H9 (cell line): ENCODE measurements at regions not wholly inside any gene's neighbourhood (a gene's known extent, or its start where the extent isn't known, plus 50 kb on each side); places are given as distances from the start of the nearest gene placed in this dataset.

Experiments used
- DNase-seq: peaks from one replicate; pipeline ENCODE4 v3.0.0-alpha.2; 2017
- H2AFZ ChIP-seq: one replicate; pipeline ENCODE4 v1.6.1; 2013; ENCODE audit warnings: mild to moderate bottlenecking, low read length, control low read depth, moderate library complexity
- H2AK5ac ChIP-seq: 2 replicates; pipeline ENCODE4 v1.6.1; 2013; ENCODE audit warnings: low read length, control low read depth, mixed read lengths; ENCODE audit not compliant: insufficient read length
- H2BK120ac ChIP-seq: one replicate; pipeline ENCODE4 v1.6.1; 2013; ENCODE audit warnings: low read depth, mild to moderate bottlenecking, low read length, control low read depth, inconsistent platforms; ENCODE audit not compliant: poor library complexity, severe bottlenecking
- H2BK12ac ChIP-seq: 2 replicates; pipeline ENCODE4 v1.6.1; 2013; ENCODE audit warnings: low read length, control low read depth, mixed read lengths, low read depth; ENCODE audit not compliant: insufficient read length
- H2BK15ac ChIP-seq: 2 replicates; pipeline ENCODE4 v1.6.1; 2013; ENCODE audit warnings: low read depth, low read length, control low read depth
- H2BK20ac ChIP-seq: one replicate; pipeline ENCODE4 v1.6.1; 2013; ENCODE audit warnings: low read depth, mild to moderate bottlenecking, low read length, control low read depth, inconsistent platforms; ENCODE audit not compliant: poor library complexity, severe bottlenecking
- H2BK5ac ChIP-seq: 2 replicates; pipeline ENCODE4 v1.6.1; 2013; ENCODE audit warnings: low read length, control low read depth, mixed read lengths; ENCODE audit not compliant: insufficient read length
- H3K14ac ChIP-seq: 2 replicates; pipeline ENCODE4 v1.6.1; 2013; ENCODE audit warnings: low read length, control low read depth; ENCODE audit not compliant: insufficient read depth
- H3K18ac ChIP-seq: 2 replicates; pipeline ENCODE4 v1.6.1; 2013; ENCODE audit warnings: low read depth, mild to moderate bottlenecking, mixed read lengths, low read length, control low read depth; ENCODE audit not compliant: insufficient read length
- H3K23ac ChIP-seq: 2 replicates; pipeline ENCODE4 v1.6.1; 2013; ENCODE audit warnings: low read length, control low read depth, mixed read lengths, low read depth; ENCODE audit not compliant: insufficient read length
- H3K23me2 ChIP-seq: 2 replicates; pipeline ENCODE4 v1.6.1; 2013; ENCODE audit warnings: low read depth, mild to moderate bottlenecking, mixed read lengths, low read length, control low read depth; ENCODE audit not compliant: insufficient read length, poor library complexity, severe bottlenecking
- H3K27ac ChIP-seq: 2 replicates; pipeline ENCODE4 v1.5.1; 2013; ENCODE audit warnings: low read length, control low read depth, mixed read lengths, low read depth; ENCODE audit not compliant: insufficient read length
- H3K27me3 ChIP-seq: 2 replicates; pipeline ENCODE4 v1.6.1; 2013; ENCODE audit warnings: low read length, control low read depth, inconsistent platforms; ENCODE audit not compliant: insufficient read depth
- H3K4ac ChIP-seq: 2 replicates; pipeline ENCODE4 v1.6.1; 2013; ENCODE audit warnings: low read depth, mild to moderate bottlenecking, control low read depth, inconsistent platforms, low read length, moderate library complexity
- H3K4me1 ChIP-seq: 2 replicates; pipeline ENCODE4 v1.6.1; 2013; ENCODE audit warnings: low read length, control low read depth, inconsistent platforms; ENCODE audit not compliant: insufficient read depth
- H3K4me2 ChIP-seq: 2 replicates; pipeline ENCODE4 v1.6.1; 2013; ENCODE audit warnings: low read length, control low read depth, mixed read lengths; ENCODE audit not compliant: insufficient read length, insufficient read depth
- H3K56ac ChIP-seq: 2 replicates; pipeline ENCODE4 v1.6.1; 2013; ENCODE audit warnings: low read depth, mild to moderate bottlenecking, mixed read lengths, low read length, control low read depth; ENCODE audit not compliant: insufficient read length
- H3K79me1 ChIP-seq: 2 replicates; pipeline ENCODE4 v1.6.1; 2013; ENCODE audit warnings: low read depth, mild to moderate bottlenecking, moderate library complexity, low read length, control low read depth, inconsistent platforms; ENCODE audit not compliant: insufficient read depth, poor library complexity, severe bottlenecking
- H3K79me2 ChIP-seq: 2 replicates; pipeline ENCODE4 v1.6.1; 2013; ENCODE audit warnings: low read length, control low read depth, inconsistent platforms; ENCODE audit not compliant: insufficient read depth
- H3K9ac ChIP-seq: 2 replicates; pipeline ENCODE4 v1.6.1; 2013; ENCODE audit warnings: low read length, control low read depth, mixed read lengths; ENCODE audit not compliant: insufficient read length; ENCODE audit errors: extremely low read depth
- H3K9me3 ChIP-seq: one replicate; pipeline ENCODE4 v1.6.1; 2013; ENCODE audit warnings: low read depth, low read length, inconsistent platforms; ENCODE audit not compliant: control insufficient read depth
- H3T11ph ChIP-seq: one replicate; pipeline ENCODE4 v1.6.1; 2013; ENCODE audit warnings: mild to moderate bottlenecking, low read length, control low read depth, inconsistent platforms
- H4K20me1 ChIP-seq: one replicate; pipeline ENCODE4 v1.6.1; 2013; ENCODE audit not compliant: control insufficient read depth, insufficient read length, insufficient read depth
- H4K5ac ChIP-seq: 2 replicates; pipeline ENCODE4 v1.6.1; 2013; ENCODE audit warnings: low read depth, mild to moderate bottlenecking, mixed read lengths, low read length, control low read depth; ENCODE audit not compliant: insufficient read length
- H4K8ac ChIP-seq: replicated peaks from 2 replicates; pipeline ENCODE4 v1.6.1; 2013; ENCODE audit warnings: low read length, control low read depth, mixed read lengths, low read depth; ENCODE audit not compliant: insufficient read length
- H4K91ac ChIP-seq: 2 replicates; pipeline ENCODE4 v1.6.1; 2013; ENCODE audit warnings: low read depth, mild to moderate bottlenecking, moderate library complexity, mixed read lengths, low read length, control low read depth; ENCODE audit not compliant: insufficient read length
- H3K27ac Mint-ChIP-seq, 3 experiments: 2 replicates in 2 of 3; 3 replicates in 1 of 3; pipeline ENCODE4 v1.8.0; 2020 to 2021; ENCODE audit warnings: mixed read lengths in 3 of 3, mild to moderate bottlenecking in 1 of 3, moderate library complexity in 1 of 3
- H3K27me3 Mint-ChIP-seq: 2 replicates; pipeline ENCODE4 v1.8.0; 2021; ENCODE audit warnings: low read depth, mild to moderate bottlenecking, moderate library complexity, mixed read lengths
- H3K36me3 Mint-ChIP-seq, 3 experiments: 2 replicates in 2 of 3; 3 replicates in 1 of 3; pipeline ENCODE4 v1.8.0; 2020 to 2021; ENCODE audit warnings: low read depth in 3 of 3, mixed read lengths in 3 of 3; ENCODE audit not compliant: insufficient read depth in 1 of 3
- H3K4me1 Mint-ChIP-seq, 2 experiments: 2 replicates each; pipeline ENCODE4 v1.8.0; 2020; ENCODE audit warnings: mixed read lengths in 2 of 2
- H3K4me3 Mint-ChIP-seq, 2 experiments: 2 replicates in 1 of 2; 3 replicates in 1 of 2; pipeline ENCODE4 v1.8.0; 2020 to 2021; ENCODE audit warnings: mild to moderate bottlenecking in 2 of 2, mixed read lengths in 2 of 2, moderate library complexity in 1 of 2
- H3K9me3 Mint-ChIP-seq, 2 experiments: 2 replicates in 1 of 2; 3 replicates in 1 of 2; pipeline ENCODE4 v1.8.0; 2020; ENCODE audit warnings: mild to moderate bottlenecking in 2 of 2, mixed read lengths in 2 of 2, moderate library complexity in 1 of 2
- CTCF ChIP-seq: fragments of 200-600 bp; sonication (generic); conservative IDR thresholded peaks from 3 replicates; pipeline ENCODE4 v1.8.0; 2021; ENCODE audit warnings: antibody characterized with exemption, mild to moderate bottlenecking
- WGBS: extraction: QIAGEN DNeasy Blood & Tissue Kit; methylation state at CpG from one replicate; pipeline ENCODE4 v1.1.7; 2013; ENCODE audit warnings: missing lambda C conversion rate, low lambda C conversion rate, mixed read lengths; ENCODE audit not compliant: insufficient read length; ENCODE audit errors: extremely low coverage; 5-methylcytosine and 5-hydroxymethylcytosine counted together

DNA sequence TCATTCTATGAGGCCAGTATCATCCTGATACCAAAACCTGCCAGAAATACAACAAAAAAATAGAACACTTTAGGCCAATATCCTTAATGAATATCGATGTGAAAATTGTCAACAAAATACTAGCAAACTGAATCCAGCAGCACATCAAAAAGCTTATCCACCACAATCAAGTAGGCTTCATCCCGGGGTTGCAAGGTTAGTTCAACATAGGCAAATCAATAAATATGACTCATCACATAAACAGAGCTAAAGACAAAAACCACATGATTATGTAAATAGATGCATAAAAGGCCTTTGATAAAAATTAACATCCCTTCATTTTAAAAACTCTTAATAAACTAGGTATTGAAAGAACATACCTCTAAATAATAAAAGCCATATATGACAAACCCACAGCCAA lies 403.2 kb upstream of the AZI2 start:
- no peaks in the 10 kb centered on the region for H3K79me2 ChIP-seq
- H3K56ac ChIP-seq, result no peak overlapping the region
- H2BK12ac ChIP-seq, result no peak overlapping the region
- H3K4ac ChIP-seq, result no peak overlapping the region
- WGBS, result no CpG with 5 or more reads among the region's 2 CpGs
- no peak overlapping the region for H2BK15ac ChIP-seq
- Mint-ChIP-seq H3K36me3 (peaks cover 5 to 18% (median 5%) of the 10 kb centered on the region in 3 experiments), H3K27me3 (no peaks in the 10 kb centered on the region), H3K27ac (no peak overlapping the region), H3K9me3 (peaks cover 22 to 25% of the 10 kb centered on the region in 2 experiments), H3K4me3 (no peak overlapping the region), H3K4me1 (peaks cover 7% of the 10 kb centered on the region in 2 experiments; a peak in 3 of 4 replicates)
- H3K9ac ChIP-seq, result no peak overlapping the region
- no peak overlapping the region for H4K91ac ChIP-seq
- no peaks in the 10 kb centered on the region for H4K20me1 ChIP-seq
- TF ChIP-seq CTCF, result no peak
- no peaks in the 10 kb centered on the region for H3K4me1 ChIP-seq
- DNase-seq, result no peak
- no peak overlapping the region for H3K18ac ChIP-seq
- H4K5ac ChIP-seq, result no peak overlapping the region
- H3K27me3 ChIP-seq, result no peaks in the 10 kb centered on the region
- no peak overlapping the region for H3K4me2 ChIP-seq
- H3K14ac ChIP-seq, result no peak overlapping the region
- H2AFZ ChIP-seq, result no peak overlapping the region
- no peak overlapping the region for H2AK5ac ChIP-seq
- no peak overlapping the region for H2BK5ac ChIP-seq
- H2BK120ac ChIP-seq, result no peak overlapping the region
- H4K8ac ChIP-seq, result no peak overlapping the region
- H3K79me1 ChIP-seq, result no peaks in the 10 kb centered on the region
- no peak overlapping the region for H3K27ac ChIP-seq
- no peaks in the 10 kb centered on the region for H3K23me2 ChIP-seq
- H2BK20ac ChIP-seq, result no peak overlapping the region
- H3T11ph ChIP-seq, result no peak overlapping the region
- no peak overlapping the region for H3K23ac ChIP-seq
- H3K9me3 ChIP-seq, result no peaks in the 10 kb centered on the region
